GM18951 (cell line): ENCODE measurements at regions not wholly inside any gene's neighbourhood (a gene's known extent, or its start where the extent isn't known, plus 50 kb on each side); places are given as distances from the start of the nearest gene placed in this dataset.
"Not testable (repeated sequence)": the region's sequence is repeated elsewhere in the genome, so short reads cannot be mapped to it uniquely, and the experiment has no call there.

Source experiments
- POLR2A ChIP-seq: IDR thresholded peaks from 4 replicates; pipeline ENCODE4 v1.6.1; 2011; ENCODE audit warnings: mild to moderate bottlenecking; ENCODE audit not compliant: insufficient read length, insufficient read depth; ENCODE audit errors: extremely low read depth
- in situ Hi-C: fragments of 300-500 bp; cut with MboI; formaldehyde crosslinking; loops from one replicate; pipeline ENCODE4 v1.12.0; 2022; ENCODE audit warnings: low sequenced_read_pairs, mixed read lengths, inconsistent platforms; ENCODE audit not compliant: unreplicated experiment

DNA sequence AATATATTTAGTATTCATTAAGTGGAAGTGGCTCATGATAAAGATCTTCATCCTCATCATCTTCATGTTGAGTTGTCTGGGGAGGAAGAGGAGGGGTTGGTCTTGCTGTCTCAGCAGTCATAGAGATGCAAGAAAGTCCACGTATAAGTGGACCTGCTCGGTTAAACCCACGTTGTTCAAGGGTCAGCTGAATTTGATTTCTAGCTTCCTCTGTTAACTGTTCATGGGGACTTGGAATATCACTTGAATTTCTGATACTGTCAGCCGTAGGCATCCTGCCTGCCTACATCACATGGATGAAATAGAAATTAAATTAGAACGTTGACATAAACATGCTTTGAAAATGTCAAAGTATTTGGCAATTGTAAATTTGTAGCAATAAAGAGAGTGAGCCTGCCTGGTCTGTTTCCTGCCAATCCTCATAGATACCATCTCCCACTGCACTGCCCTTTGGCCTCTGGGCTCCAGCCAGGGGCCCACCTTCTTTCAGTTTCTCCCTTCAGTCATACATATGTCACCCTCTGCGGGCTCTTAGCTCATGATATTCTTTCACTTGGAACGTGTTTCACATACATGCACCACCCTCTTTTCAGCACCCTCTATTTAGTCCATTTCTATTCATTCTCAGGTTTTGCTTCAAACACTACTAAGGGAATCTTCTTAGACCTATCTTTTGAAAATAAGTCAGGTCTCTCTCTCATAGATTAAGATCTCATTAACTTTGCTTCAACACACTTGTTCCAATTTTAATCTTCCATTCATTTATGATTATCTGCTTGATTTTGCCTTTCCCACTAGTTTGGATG, 376.3 kb downstream of the IPMK start:
- TF ChIP-seq POLR2A: no peak
- in situ Hi-C loops: no loop called here

- in situ Hi-C loops: no loop called here
- TF ChIP-seq POLR2A: no peak
Observed at GRCh38 chr10:57890691-57891090, 377.0 kb downstream of the IPMK start.

DNA sequence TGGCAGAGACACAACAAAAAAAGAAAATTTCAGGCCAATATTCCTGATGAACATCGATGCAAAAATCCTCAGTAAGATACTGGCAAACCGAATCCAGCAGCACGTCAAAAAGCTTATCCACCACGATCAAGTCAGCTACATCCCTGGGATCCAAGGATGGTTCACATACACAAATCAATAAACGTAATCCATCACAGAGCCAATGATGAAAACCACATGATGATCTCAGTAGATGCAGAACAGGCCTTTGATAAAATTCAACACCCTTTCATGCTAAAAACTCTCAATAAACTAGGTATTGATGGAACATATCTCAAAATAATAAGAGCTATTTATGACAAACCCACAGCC, 382.1 kb downstream of the IPMK start:
- in situ Hi-C loops: not testable (repeated sequence)

DNA sequence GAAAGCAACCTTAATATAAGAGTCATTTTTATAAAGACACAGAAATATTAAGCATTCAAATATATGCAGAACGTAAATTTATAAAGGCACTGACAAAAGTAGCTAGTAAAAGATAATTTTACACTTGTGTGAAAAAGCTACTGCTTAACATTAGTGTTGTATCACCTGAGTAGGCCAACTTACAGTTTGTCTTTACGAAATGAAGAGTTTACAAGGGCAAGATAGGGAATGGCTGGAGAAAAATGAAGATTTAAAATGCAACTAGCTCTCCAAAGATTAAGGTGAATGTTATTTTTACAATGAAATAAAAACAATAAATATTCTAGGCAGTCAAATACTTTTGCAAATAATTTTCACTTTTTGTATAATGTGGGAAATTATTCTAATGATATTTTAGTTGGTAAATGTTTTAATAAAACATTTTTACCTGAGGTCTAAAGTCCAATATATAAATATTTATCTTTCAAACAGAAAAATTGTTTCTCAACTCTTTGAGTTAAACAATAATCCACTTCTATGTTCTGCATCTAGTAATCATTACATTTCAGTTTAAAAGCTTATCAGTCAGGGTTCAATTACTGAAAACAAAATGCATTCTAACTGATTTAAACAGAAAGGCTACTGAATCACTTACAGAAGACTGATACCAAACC, 382.6 kb downstream of the IPMK start:
- in situ Hi-C loops: no loop called here
- TF ChIP-seq POLR2A: no peak

DNA sequence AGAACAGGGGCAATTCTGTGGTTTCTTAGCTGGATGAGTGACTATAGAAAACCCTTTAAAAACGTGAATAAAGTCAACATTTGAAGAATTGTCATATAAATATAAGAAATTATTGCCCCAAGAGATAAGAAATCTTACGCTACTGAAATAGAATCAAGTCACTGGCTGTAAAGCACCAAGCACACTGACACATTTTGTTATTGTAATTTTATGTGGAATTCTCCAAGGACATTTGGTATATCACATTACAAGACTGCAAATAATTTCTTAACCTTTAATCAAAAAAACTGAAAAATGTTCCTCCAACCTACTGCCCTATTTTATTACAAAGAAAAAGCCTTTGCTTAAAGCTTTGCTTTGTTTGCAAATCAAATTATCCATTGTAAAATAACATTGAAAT, 383.3 kb downstream of the IPMK start:
- in situ Hi-C loops: no loop called here
- no peak for TF ChIP-seq POLR2A

DNA sequence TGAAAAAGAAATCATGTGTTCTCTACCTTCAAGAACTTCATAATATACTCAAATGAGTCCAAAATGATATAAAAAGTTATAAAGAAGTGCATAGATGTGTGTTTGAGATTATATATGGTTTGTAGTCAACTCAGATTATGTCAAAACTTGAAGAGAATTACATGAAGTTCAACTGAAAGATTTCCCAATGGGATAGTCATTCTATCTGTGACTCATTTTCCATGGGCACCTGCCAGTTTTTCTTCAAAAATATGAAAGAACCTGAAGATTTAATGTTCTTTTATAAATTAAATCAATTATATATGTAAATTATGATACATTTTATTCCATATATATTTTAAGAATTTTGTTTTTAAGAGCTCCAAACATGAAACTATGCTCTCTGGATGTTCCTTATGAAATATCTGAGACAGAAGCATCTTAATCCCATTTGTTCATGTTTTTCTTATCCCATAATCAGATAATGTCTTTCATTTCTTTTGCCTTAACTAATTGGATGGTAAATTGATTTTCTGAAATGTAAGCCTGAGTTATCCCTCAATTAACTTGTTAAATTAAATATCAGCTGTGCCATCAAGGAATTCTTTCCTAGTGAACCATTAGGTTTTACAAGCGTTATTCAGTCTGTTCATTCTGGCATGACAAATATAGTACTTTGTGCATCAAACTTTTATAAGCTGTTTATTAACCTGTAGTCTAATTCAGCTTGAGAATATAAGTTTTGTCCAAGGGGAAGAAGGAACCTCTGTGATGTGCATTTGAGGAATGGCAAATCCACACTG, 387.1 kb downstream of the IPMK start:
- in situ Hi-C loops: no loop called here
- no peak for TF ChIP-seq POLR2A

- no peak for TF ChIP-seq POLR2A
- in situ Hi-C loops: no loop called here
Observed at GRCh38 chr10:57874810-57875209, 392.9 kb downstream of the IPMK start.

DNA sequence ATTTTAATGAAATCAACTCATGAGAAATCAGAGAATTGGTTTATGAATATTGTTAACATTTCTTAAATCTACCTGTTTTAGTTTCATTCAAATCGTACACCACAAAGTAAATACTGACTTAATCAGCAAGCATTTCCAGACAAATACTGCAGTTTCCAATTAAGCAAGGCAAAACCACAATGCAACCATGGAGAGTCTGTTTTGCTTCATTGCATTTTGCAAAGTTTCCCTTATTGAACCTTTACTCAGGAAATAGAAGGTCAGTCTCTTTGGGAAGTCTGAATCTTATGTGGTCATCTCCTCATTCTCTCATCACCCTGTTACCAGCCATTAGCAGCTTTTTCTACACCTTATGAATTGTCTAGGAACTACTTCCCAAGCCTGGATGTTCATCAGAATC, 400.5 kb downstream of the IPMK start:
- TF ChIP-seq POLR2A: no peak
- in situ Hi-C loops: no loop called here

- TF ChIP-seq POLR2A: no peak
- in situ Hi-C loops: no loop called here
Observed at GRCh38 chr10:57864765-57865680, 402.7 kb downstream of the IPMK start.

DNA sequence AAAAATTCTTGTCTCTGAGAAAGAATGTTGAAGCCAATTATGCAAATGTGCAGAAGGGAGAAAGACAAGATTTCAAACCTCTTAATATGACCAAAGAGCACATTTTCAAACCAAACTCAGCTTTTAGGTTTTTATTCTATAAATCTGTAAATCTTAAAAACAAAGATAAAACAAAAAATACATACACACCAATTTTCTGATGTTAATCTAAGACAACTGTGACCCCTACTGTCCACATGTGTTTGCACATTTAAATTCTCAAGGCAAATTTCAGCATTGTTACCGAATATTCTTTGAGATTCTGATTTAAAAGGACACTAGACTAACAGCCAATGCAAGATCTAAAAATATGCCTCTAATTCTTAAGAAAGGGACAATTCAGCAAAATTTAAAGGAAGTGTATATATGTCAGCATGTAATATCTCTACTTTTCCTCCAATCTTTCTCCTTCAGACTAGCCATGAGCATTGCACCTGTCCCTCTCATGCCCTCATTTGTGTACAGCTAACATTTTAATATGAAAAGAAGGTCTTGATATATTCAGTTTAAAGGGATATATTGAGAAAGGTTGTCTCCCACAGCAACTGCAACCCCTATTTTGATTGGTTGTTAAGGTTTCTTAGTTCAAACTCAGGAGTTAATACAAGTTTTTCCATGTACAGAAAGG, 417.9 kb downstream of the IPMK start:
- no peak for TF ChIP-seq POLR2A
- in situ Hi-C loops: no loop called here

GRCh38 chr10:57846307-57847065, 421.2 kb downstream of the IPMK start:
- TF ChIP-seq POLR2A: no peak
- in situ Hi-C loops: no loop called here

- no peak for TF ChIP-seq POLR2A
- in situ Hi-C loops: no loop called here
Observed at GRCh38 chr10:57844387-57844998, 423.2 kb downstream of the IPMK start.
